ENCODE measurements at regions not wholly inside any gene's neighbourhood (a gene's known extent, or its start where the extent isn't known, plus 50 kb on each side); places are given as distances from the start of the nearest gene placed in this dataset.

DNA sequence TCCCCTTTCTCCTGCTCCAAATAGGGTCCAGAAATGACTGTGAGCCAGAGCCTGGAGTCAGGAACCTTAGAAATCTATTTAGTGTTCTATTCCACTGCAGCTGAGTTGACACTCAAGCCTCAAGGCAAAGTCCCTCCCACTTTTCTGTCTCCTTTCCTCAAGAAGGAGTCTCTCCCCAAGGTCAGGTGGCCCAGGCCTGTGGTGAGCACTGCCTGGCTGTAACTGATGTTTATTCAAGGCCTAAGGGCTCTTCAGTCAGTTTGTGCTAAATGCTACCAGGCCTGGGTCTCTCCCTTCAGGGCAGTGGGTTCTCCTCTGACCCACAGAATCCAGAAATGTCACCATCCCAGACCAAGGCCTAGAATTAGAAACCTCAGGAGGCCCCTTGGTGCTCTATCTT, 1042.9 kb upstream of the EPHA7 start:
- no peak for TF ChIP-seq POLR2A (IDR thresholded peaks at IDR 0.05)
- TF ChIP-seq, protein P1, sequence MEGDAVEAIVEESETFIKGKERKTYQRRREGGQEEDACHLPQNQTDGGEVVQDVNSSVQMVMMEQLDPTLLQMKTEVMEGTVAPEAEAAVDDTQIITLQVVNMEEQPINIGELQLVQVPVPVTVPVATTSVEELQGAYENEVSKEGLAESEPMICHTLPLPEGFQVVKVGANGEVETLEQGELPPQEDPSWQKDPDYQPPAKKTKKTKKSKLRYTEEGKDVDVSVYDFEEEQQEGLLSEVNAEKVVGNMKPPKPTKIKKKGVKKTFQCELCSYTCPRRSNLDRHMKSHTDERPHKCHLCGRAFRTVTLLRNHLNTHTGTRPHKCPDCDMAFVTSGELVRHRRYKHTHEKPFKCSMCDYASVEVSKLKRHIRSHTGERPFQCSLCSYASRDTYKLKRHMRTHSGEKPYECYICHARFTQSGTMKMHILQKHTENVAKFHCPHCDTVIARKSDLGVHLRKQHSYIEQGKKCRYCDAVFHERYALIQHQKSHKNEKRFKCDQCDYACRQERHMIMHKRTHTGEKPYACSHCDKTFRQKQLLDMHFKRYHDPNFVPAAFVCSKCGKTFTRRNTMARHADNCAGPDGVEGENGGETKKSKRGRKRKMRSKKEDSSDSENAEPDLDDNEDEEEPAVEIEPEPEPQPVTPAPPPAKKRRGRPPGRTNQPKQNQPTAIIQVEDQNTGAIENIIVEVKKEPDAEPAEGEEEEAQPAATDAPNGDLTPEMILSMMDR (IDR thresholded peaks at IDR 0.05): no peak
- no peak for TF ChIP-seq EP300 (IDR thresholded peaks at IDR 0.05)
- Histone ChIP-seq H3K9me3 (peaks cover 0 to 12% (median 3%) of the 10 kb centered on the region in 4 donors), H3K4me1 (no peaks in the 10 kb centered on the region), H3K27me3 (no peaks in the 10 kb centered on the region), H3K4me3 (no peak overlapping the region), H3K36me3 (no peaks in the 10 kb centered on the region), H3K27ac (no peak overlapping the region)
- no peak for DNase-seq
- intact Hi-C loops (cut with DNase I; ENCODE audit: low total_unique reads): no loop called here

- WGBS, 5 donors: 33 to 65% (median 48%) methylated on average over 2 of the region's 2 CpGs
- Histone ChIP-seq H3K4me3 (no peak overlapping the region), H3K36me3 (no peaks in the 10 kb centered on the region), H3K4me1 (no peaks in the 10 kb centered on the region), H3K27me3 (no peaks in the 10 kb centered on the region), H3K27ac (no peak overlapping the region), H3K9me3 (no peaks in the 10 kb centered on the region)
- no peak for DNase-seq
- TF ChIP-seq POLR2AphosphoS5 (IDR thresholded peaks at IDR 0.05) (no peak), EP300 (IDR thresholded peaks at IDR 0.05) (no peak), POLR2A (IDR thresholded peaks at IDR 0.05) (no peak)
- TF ChIP-seq, protein P1 (IDR thresholded peaks at IDR 0.05): no peak
- intact Hi-C loops (cut with DNase I; ENCODE audit: low total_unique reads): no loop called here
These were observed 1036.9 kb upstream of the EPHA7 start for GRCh38 chr6:94456266-94456665.

GRCh38 chr6:94454231-94454630, 1034.9 kb upstream of the EPHA7 start:
- H3K27ac ChIP-seq: no peak overlapping the region
- H3K27me3 ChIP-seq: no peaks in the 10 kb centered on the region
- DNase-seq: no peak
- H3K4me1 ChIP-seq: no peaks in the 10 kb centered on the region
- 23 to 38% (median 29%) methylated on average over 2 of the region's 2 CpGs for WGBS, 5 donors
- no peaks in the 10 kb centered on the region for H3K36me3 ChIP-seq
- H3K4me3 ChIP-seq: no peak overlapping the region
- H3K9me3 ChIP-seq: no peaks in the 10 kb centered on the region
- TF ChIP-seq, protein P1 (IDR thresholded peaks at IDR 0.05): no peak
- no peak for TF ChIP-seq POLR2AphosphoS5 (IDR thresholded peaks at IDR 0.05)
- intact Hi-C loops (cut with DNase I; ENCODE audit: low total_unique reads): no loop called here

DNA sequence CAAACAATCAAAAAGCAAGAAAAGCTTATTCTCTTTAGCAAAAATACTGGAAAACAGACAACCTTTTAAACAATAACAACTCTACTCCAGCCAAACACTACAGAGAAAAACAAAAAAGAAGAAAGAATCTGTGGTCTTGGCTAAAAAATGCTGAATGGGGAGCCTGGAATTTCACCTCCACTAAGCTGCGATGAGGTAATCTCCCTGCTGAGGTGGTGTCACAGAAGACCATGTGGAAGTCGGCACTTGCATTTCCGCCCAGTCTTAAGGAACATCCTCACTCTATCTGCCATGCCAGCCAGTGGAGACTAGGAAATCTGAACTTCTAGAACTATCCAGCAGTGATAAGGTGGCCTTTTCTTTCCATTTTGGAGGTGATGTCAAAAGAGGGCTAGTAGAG, 1026.8 kb upstream of the EPHA7 start:
- DNase-seq: no peak
- TF ChIP-seq, protein P1 (IDR thresholded peaks at IDR 0.05): no peak
- TF ChIP-seq POLR2AphosphoS5 (IDR thresholded peaks at IDR 0.05): no peak
- Histone ChIP-seq H3K36me3 (no peaks in the 10 kb centered on the region), H3K27me3 (no peaks in the 10 kb centered on the region), H3K27ac (no peak overlapping the region), H3K9me3 (no peaks in the 10 kb centered on the region), H3K4me1 (no peaks in the 10 kb centered on the region), H3K4me3 (no peak overlapping the region)
- intact Hi-C loops (cut with DNase I; ENCODE audit: low total_unique reads): no loop called here
- WGBS, 5 donors: 63 to 91% (median 82%) methylated on average over 3 of the region's 3 CpGs

GRCh38 chr6:94443701-94444100, 1024.3 kb upstream of the EPHA7 start:
- 46 to 65% (median 52%) methylated on average over 2 of the region's 2 CpGs for WGBS, 5 donors
- no peak for DNase-seq
- no peaks in the 10 kb centered on the region for H3K36me3 ChIP-seq
- intact Hi-C loops (cut with DNase I; ENCODE audit: low total_unique reads): no loop called here
- no peak for TF ChIP-seq POLR2A (IDR thresholded peaks at IDR 0.05)
- TF ChIP-seq, protein P1 (IDR thresholded peaks at IDR 0.05): no peak
- no peak for TF ChIP-seq EP300 (IDR thresholded peaks at IDR 0.05)
- no peak for TF ChIP-seq POLR2AphosphoS5 (IDR thresholded peaks at IDR 0.05)
- no peak overlapping the region for H3K27ac ChIP-seq
- no peaks in the 10 kb centered on the region for H3K4me1 ChIP-seq
- H3K4me3 ChIP-seq: no peak overlapping the region
- H3K9me3 ChIP-seq: no peaks in the 10 kb centered on the region
- no peaks in the 10 kb centered on the region for H3K27me3 ChIP-seq
